Endothelial cell of umbilical vein (primary cell): ENCODE measurements at regions not wholly inside any gene's neighbourhood (a gene's known extent, or its start where the extent isn't known, plus 50 kb on each side); places are given as distances from the start of the nearest gene placed in this dataset.

ENCODE experiments used
- BruUV-seq: library from RNA; stranded (reverse); fragments of 400-500 nt; replicated peaks from 2 replicates; lab custom pipeline; 2021; lab: Mats Ljungman, UMichigan
- CTCF ChIA-PET: fragments of 300-600, 350-600 bp; sonication (Branson Sonifier 250); formaldehyde crosslinking; loops from one replicate; lab custom pipeline; 2021; ENCODE audit warnings: antibody characterized with exemption, inconsistent platforms; lab: Charles Lee
- POLR2A ChIA-PET: fragments of 300-600, 350-600 bp; sonication (Branson Sonifier 250); formaldehyde crosslinking; loops from one replicate; lab custom pipeline; 2021; ENCODE audit warnings: antibody characterized with exemption, inconsistent platforms; lab: Charles Lee
- DNase-seq: peaks from one replicate; pipeline ENCODE4 v3.0.0-alpha.2; 2011; ENCODE audit warnings: low read depth, low spot score
- FAIRE-seq: peaks from 2 replicates; lab custom pipeline; 2011; peaks lifted over from hg19 to GRCh38; lab: Jason Lieb, UNC
- H2AFZ ChIP-seq: 2 replicates; pipeline ENCODE4 v1.6.0; 2012; ENCODE audit warnings: low read depth, low read length, control low read depth, inconsistent platforms
- H3K27ac ChIP-seq: 2 replicates; pipeline ENCODE4 v1.5.1; 2011; ENCODE audit warnings: low read depth, mild to moderate bottlenecking, control low read depth, low read length, moderate library complexity; ENCODE audit not compliant: insufficient read depth
- H3K27me3 ChIP-seq, 2 experiments: 2 replicates each; pipeline versions ENCODE4 v1.6.0 to v1.6.1; 2011; ENCODE audit warnings: low read length in 2 of 2, mixed read lengths in 1 of 2; ENCODE audit not compliant: control insufficient read depth in 2 of 2, insufficient read depth in 2 of 2
- H3K36me3 ChIP-seq, 2 experiments: 2 replicates in 1 of 2; 3 replicates in 1 of 2; pipeline ENCODE4 v1.5.1; 2011; ENCODE audit warnings: low read length in 2 of 2, mild to moderate bottlenecking in 1 of 2, moderate library complexity in 1 of 2; ENCODE audit not compliant: control insufficient read depth in 2 of 2, insufficient read depth in 2 of 2; ENCODE audit errors: extremely low read depth in 1 of 2
- H3K4me1 ChIP-seq: 3 replicates; pipeline ENCODE4 v1.5.1; 2011; ENCODE audit warnings: mild to moderate bottlenecking, low read length; ENCODE audit not compliant: control insufficient read depth, insufficient read depth; ENCODE audit errors: extremely low read depth
- H3K4me2 ChIP-seq: 2 replicates; pipeline ENCODE4 v1.6.1; 2011; ENCODE audit warnings: low read length, control low read depth, mixed read lengths; ENCODE audit not compliant: insufficient read depth
- H3K4me3 ChIP-seq, 3 experiments: fragments of 200-600 bp in 1 of 3; sonication (generic), shearing (Covaris generic) in 1 of 3; replicated peaks in 1 of 3; 2 replicates each; pipeline ENCODE4 v1.5.1; 2011 to 2016; ENCODE audit warnings: control low read depth in 3 of 3, low read length in 3 of 3, mild to moderate bottlenecking in 2 of 3, inconsistent platforms in 1 of 3, low read depth in 1 of 3, moderate library complexity in 1 of 3; ENCODE audit not compliant: insufficient read depth in 1 of 3
- H3K79me2 ChIP-seq: 2 replicates; pipeline ENCODE4 v1.6.0; 2012; ENCODE audit warnings: low read length, inconsistent platforms; ENCODE audit not compliant: control insufficient read depth, insufficient read depth
- H3K9ac ChIP-seq: replicated peaks from 2 replicates; pipeline ENCODE3; 2011; ENCODE audit warnings: low read length, control low read depth; ENCODE audit not compliant: insufficient read depth; ENCODE audit errors: extremely low read depth
- H3K9me1 ChIP-seq: replicated peaks from 3 replicates; pipeline ENCODE4 v1.6.0; 2011; ENCODE audit warnings: mild to moderate bottlenecking, low read length; ENCODE audit not compliant: control insufficient read depth, insufficient read depth; ENCODE audit errors: extremely low read depth
- H3K9me3 ChIP-seq: replicated peaks from 2 replicates; pipeline ENCODE4 v1.5.1; 2012; ENCODE audit warnings: low read length, inconsistent platforms; ENCODE audit not compliant: control insufficient read depth, insufficient read depth
- H4K20me1 ChIP-seq: replicated peaks from 2 replicates; pipeline ENCODE3; 2011; ENCODE audit warnings: mild to moderate bottlenecking, low read length; ENCODE audit not compliant: control insufficient read depth, insufficient read depth; ENCODE audit errors: extremely low read depth
- EZH2 ChIP-seq: IDR thresholded peaks from 2 replicates; pipeline ENCODE4 v1.6.1; 2012; ENCODE audit warnings: borderline replicate concordance, low read depth, mild to moderate bottlenecking, moderate library complexity, low read length, inconsistent platforms; ENCODE audit not compliant: severe bottlenecking
- FOS ChIP-seq: IDR thresholded peaks from 2 replicates; pipeline ENCODE4 v1.6.1; 2011; ENCODE audit warnings: mild to moderate bottlenecking, low read length, moderate library complexity, borderline replicate concordance; ENCODE audit not compliant: insufficient read depth
- GATA2 ChIP-seq: IDR thresholded peaks from 2 replicates; pipeline ENCODE4 v1.7.0; 2011; ENCODE audit warnings: low read depth, mild to moderate bottlenecking, moderate library complexity, mixed read lengths, low read length; ENCODE audit not compliant: insufficient read length, insufficient read depth
- JUN ChIP-seq: IDR thresholded peaks from 2 replicates; pipeline ENCODE4 v1.6.1; 2011; ENCODE audit warnings: borderline replicate concordance, low read depth; ENCODE audit not compliant: insufficient read length, insufficient read depth
- MYC ChIP-seq: IDR thresholded peaks from one replicate; pipeline ENCODE4 v1.6.1; 2011; ENCODE audit warnings: mild to moderate bottlenecking, low read depth, low read length
- POLR2A ChIP-seq: IDR thresholded peaks from 2 replicates; pipeline ENCODE4 v1.6.1; 2012; ENCODE audit warnings: low read depth, mild to moderate bottlenecking, control low read depth, low read length
- POLR2AphosphoS5 ChIP-seq: IDR thresholded peaks from 2 replicates; pipeline ENCODE4 v1.6.1; 2012; ENCODE audit warnings: low read depth, mild to moderate bottlenecking, control low read depth, low read length, moderate library complexity; ENCODE audit not compliant: insufficient read depth
- dilution Hi-C: fragments of 300-500 bp; cut with MboI; formaldehyde crosslinking; loops from one replicate; pipeline ENCODE4 v1.15.0; 2019; ENCODE audit warnings: low sequenced_read_pairs; ENCODE audit not compliant: extremely low pct_ligation_motif_present
- intact Hi-C: fragments of 100-400 bp; cut with micrococcal nuclease; formaldehyde crosslinking; loops from one replicate; pipeline ENCODE4 v1.10.0; 2022
- TF ChIP-seq, protein P1 (sequence below), 2 donors: IDR thresholded peaks; 1 replicate in 1 of 2; 2 replicates in 1 of 2; pipeline ENCODE4 v1.5.1; 2011; ENCODE audit warnings: low read length in 2 of 2, mild to moderate bottlenecking in 2 of 2, moderate library complexity in 2 of 2, control low read depth in 1 of 2, inconsistent platforms in 1 of 2, low read depth in 1 of 2; ENCODE audit not compliant: insufficient read depth in 1 of 2; ENCODE audit errors: extremely low read depth in 1 of 2
- TF ChIP-seq, protein P2 (sequence below): IDR thresholded peaks from 2 replicates; pipeline ENCODE4 v1.6.1; 2011; ENCODE audit not compliant: insufficient read depth, insufficient read length

DNA sequence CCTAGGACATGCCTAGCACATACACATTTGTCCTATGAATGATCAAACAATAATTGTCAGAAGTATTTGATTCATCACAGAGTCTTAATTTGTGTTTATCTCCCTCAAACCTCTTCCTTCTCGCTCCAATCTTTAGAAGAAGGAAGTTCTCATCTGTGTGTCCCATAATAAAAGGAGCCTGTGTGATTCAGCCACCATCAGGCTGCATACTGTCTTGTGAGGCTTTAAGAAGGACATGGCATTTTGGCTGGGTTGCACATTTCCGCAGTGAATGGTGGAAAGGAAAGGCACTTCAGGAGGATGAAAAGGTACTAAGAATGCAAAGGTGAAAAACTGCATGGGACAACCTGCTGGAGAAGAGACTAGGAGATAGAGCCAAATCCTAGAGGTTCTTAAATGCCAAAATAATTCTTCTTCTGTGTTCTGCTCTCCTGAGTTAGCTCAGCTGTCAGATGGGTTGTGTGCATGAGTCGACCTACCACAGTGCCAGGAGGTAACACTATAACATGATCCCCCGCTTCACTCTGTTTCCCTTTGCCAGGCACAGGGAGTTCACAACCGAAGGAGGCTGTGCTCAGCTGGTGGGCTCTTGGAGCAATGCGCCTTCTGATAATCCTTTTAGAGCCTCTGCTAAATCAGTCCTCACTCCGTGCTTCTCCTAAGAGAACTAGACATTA is 120.1 kb downstream of the IRS1 start:
- H3K4me2 ChIP-seq: no peak overlapping the region
- no peak for TF ChIP-seq POLR2AphosphoS5
- TF ChIP-seq, protein P1, sequence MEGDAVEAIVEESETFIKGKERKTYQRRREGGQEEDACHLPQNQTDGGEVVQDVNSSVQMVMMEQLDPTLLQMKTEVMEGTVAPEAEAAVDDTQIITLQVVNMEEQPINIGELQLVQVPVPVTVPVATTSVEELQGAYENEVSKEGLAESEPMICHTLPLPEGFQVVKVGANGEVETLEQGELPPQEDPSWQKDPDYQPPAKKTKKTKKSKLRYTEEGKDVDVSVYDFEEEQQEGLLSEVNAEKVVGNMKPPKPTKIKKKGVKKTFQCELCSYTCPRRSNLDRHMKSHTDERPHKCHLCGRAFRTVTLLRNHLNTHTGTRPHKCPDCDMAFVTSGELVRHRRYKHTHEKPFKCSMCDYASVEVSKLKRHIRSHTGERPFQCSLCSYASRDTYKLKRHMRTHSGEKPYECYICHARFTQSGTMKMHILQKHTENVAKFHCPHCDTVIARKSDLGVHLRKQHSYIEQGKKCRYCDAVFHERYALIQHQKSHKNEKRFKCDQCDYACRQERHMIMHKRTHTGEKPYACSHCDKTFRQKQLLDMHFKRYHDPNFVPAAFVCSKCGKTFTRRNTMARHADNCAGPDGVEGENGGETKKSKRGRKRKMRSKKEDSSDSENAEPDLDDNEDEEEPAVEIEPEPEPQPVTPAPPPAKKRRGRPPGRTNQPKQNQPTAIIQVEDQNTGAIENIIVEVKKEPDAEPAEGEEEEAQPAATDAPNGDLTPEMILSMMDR (IDR thresholded peaks at IDR 0.05; ENCODE audit: extremely low read depth in 1 of 2, insufficient read depth in 1 of 2, low read depth in 1 of 2, low read length in 2 of 2): no peak
- TF ChIP-seq MYC: no peak
- no peak for TF ChIP-seq POLR2A
- TF ChIP-seq FOS: no peak
- no peak for TF ChIP-seq JUN
- TF ChIP-seq, protein P2, sequence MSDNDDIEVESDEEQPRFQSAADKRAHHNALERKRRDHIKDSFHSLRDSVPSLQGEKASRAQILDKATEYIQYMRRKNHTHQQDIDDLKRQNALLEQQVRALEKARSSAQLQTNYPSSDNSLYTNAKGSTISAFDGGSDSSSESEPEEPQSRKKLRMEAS: no peak
- TF ChIP-seq GATA2: no peak
- no peak for TF ChIP-seq EZH2
- H3K79me2 ChIP-seq: no peaks in the 10 kb centered on the region
- H3K9me1 ChIP-seq: no peaks in the 10 kb centered on the region
- BruUV-seq: no TSS peak
- no peak overlapping the region for H3K27ac ChIP-seq
- no peak for FAIRE-seq
- intact Hi-C loops (no loop called here), dilution Hi-C loops (no loop called here)
- H3K9ac ChIP-seq: no peak overlapping the region
- no peaks in the 10 kb centered on the region for H3K27me3 ChIP-seq
- H3K4me3 ChIP-seq: no peak overlapping the region
- H3K9me3 ChIP-seq: no peaks in the 10 kb centered on the region
- no peaks in the 10 kb centered on the region for H3K4me1 ChIP-seq
- no peak overlapping the region for H2AFZ ChIP-seq
- no peaks in the 10 kb centered on the region for H4K20me1 ChIP-seq
- no peak for DNase-seq
- POLR2A ChIA-PET: no interaction called here
- no peaks in the 10 kb centered on the region for H3K36me3 ChIP-seq
- CTCF ChIA-PET: no interaction called here
